WTC11 (cell line): ENCODE measurements at regions not wholly inside any gene's neighbourhood (a gene's known extent, or its start where the extent isn't known, plus 50 kb on each side); places are given as distances from the start of the nearest gene placed in this dataset.

Experiments
- ATAC-seq: fragments of 200-7000 bp; cut with Tn5 transposase; 2 replicates; pipeline ENCODE4 v1.10.0; 2021; ENCODE audit warnings: mild to moderate bottlenecking, moderate library complexity
- CTCF ChIA-PET: fragments of 300-600 bp; sonication (Branson Sonifier 250); formaldehyde crosslinking; loops from one replicate; lab custom pipeline; 2021; ENCODE audit warnings: antibody characterized with exemption; lab: Charles Lee
- POLR2A ChIA-PET: fragments of 350-600 bp; sonication (Branson Sonifier 250); formaldehyde crosslinking; loops from one replicate; lab custom pipeline; 2021; ENCODE audit warnings: antibody characterized with exemption; lab: Charles Lee
- DNase-seq: peaks from one replicate; pipeline ENCODE4 v3.0.0; 2021; ENCODE audit warnings: low spot score
- H3K27ac Mint-ChIP-seq: 2 replicates; pipeline ENCODE4 v1.8.0; 2021; ENCODE audit warnings: mixed read lengths
- H3K27me3 Mint-ChIP-seq: 2 replicates; pipeline ENCODE4 v1.8.0; 2021; ENCODE audit warnings: low read depth, mild to moderate bottlenecking, moderate library complexity, mixed read lengths
- H3K36me3 Mint-ChIP-seq: 2 replicates; pipeline ENCODE4 v1.8.0; 2021; ENCODE audit warnings: mixed read lengths
- H3K4me1 Mint-ChIP-seq: 2 replicates; pipeline ENCODE4 v1.8.0; 2022; ENCODE audit warnings: mixed read lengths
- H3K4me3 Mint-ChIP-seq: 2 replicates; pipeline ENCODE4 v1.8.0; 2021; ENCODE audit warnings: mild to moderate bottlenecking, moderate library complexity, mixed read lengths
- H3K9me3 Mint-ChIP-seq: 2 replicates; pipeline ENCODE4 v1.8.0; 2021; ENCODE audit warnings: mixed read lengths
- AFF4 ChIP-seq: sonication (generic); formaldehyde crosslinking; IDR thresholded peaks from 2 replicates; pipeline ENCODE4 v1.8.1; 2023; ENCODE audit warnings: mild to moderate bottlenecking, missing genetic modification reagents, borderline replicate concordance
- ATF1 ChIP-seq: sonication (generic); formaldehyde crosslinking; IDR thresholded peaks from 2 replicates; pipeline ENCODE4 v1.8.1; 2023; ENCODE audit warnings: mild to moderate bottlenecking, moderate library complexity, missing genetic modification reagents
- CBFB ChIP-seq: sonication (generic); formaldehyde crosslinking; IDR thresholded peaks from 2 replicates; pipeline ENCODE4 v1.8.1; 2022; ENCODE audit warnings: mild to moderate bottlenecking, low read depth, missing genetic modification reagents
- E2F4 ChIP-seq: sonication (generic); formaldehyde crosslinking; IDR thresholded peaks from 2 replicates; pipeline ENCODE4 v1.8.1; 2022; ENCODE audit warnings: low read depth, mild to moderate bottlenecking, moderate library complexity, missing genetic modification reagents, borderline replicate concordance
- HMGA2 ChIP-seq: fragments of 250-450 bp; sonication (Bioruptor Pico); IDR thresholded peaks from 2 replicates; pipeline ENCODE4 v1.4.0; 2021; ENCODE audit warnings: mild to moderate bottlenecking, moderate library complexity
- MXD4 ChIP-seq: fragments of 250-450 bp; sonication (Bioruptor Pico); IDR thresholded peaks from 2 replicates; pipeline ENCODE4 v1.8.0; 2021; ENCODE audit warnings: mild to moderate bottlenecking, moderate library complexity, borderline replicate concordance
- NFATC4 ChIP-seq: fragments of 250-450 bp; sonication (Bioruptor Pico); IDR thresholded peaks from 2 replicates; pipeline ENCODE4 v1.9.0; 2021; ENCODE audit warnings: mild to moderate bottlenecking
- NR1H2 ChIP-seq: sonication (generic); formaldehyde crosslinking; IDR thresholded peaks from 2 replicates; pipeline ENCODE4 v1.9.0; 2021; ENCODE audit warnings: mild to moderate bottlenecking, moderate library complexity, missing genetic modification reagents
- PRDM15 ChIP-seq: sonication (generic); formaldehyde crosslinking; IDR thresholded peaks from 2 replicates; pipeline ENCODE4 v1.8.0; 2022; ENCODE audit warnings: missing genetic modification reagents
- SMAD3 ChIP-seq: sonication (generic); formaldehyde crosslinking; IDR thresholded peaks from 2 replicates; pipeline ENCODE4 v1.8.0; 2022; ENCODE audit warnings: missing genetic modification reagents, mild to moderate bottlenecking, borderline replicate concordance
- SMAD4 ChIP-seq: sonication (generic); formaldehyde crosslinking; IDR thresholded peaks from 2 replicates; pipeline ENCODE4 v1.8.0; 2022; ENCODE audit warnings: mild to moderate bottlenecking, missing genetic modification reagents
- STAT6 ChIP-seq: sonication (generic); formaldehyde crosslinking; conservative IDR thresholded peaks from 2 replicates; pipeline ENCODE4 v1.8.1; 2023; ENCODE audit warnings: mild to moderate bottlenecking, low read depth, missing genetic modification reagents, moderate library complexity
- ZBTB21 ChIP-seq: sonication (generic); formaldehyde crosslinking; IDR thresholded peaks from 2 replicates; pipeline ENCODE4 v1.8.1; 2023; ENCODE audit warnings: mild to moderate bottlenecking, missing genetic modification reagents, borderline replicate concordance
- ZNF138 ChIP-seq: sonication (generic); formaldehyde crosslinking; conservative IDR thresholded peaks from 2 replicates; pipeline ENCODE4 v1.8.1; 2022; ENCODE audit warnings: mild to moderate bottlenecking, moderate library complexity, missing genetic modification reagents
- ZNF671 ChIP-seq: fragments of 250-450 bp; sonication (Bioruptor Pico); IDR thresholded peaks from 2 replicates; pipeline ENCODE4 v1.8.0; 2021; ENCODE audit warnings: mild to moderate bottlenecking

GRCh38 chr2:239456940-239457339 lies 56.1 kb upstream of the HDAC4 start:
- no peak overlapping the region for H3K27ac Mint-ChIP-seq
- ATAC-seq = no peak
- no peak for TF ChIP-seq SMAD4 (CRISPR knock-in tag)
- TF ChIP-seq NR1H2 (CRISPR knock-in tag) = no peak
- TF ChIP-seq AFF4 (CRISPR knock-in tag) = no peak
- TF ChIP-seq ATF1 (CRISPR knock-in tag) = no peak
- no peak for TF ChIP-seq SMAD3 (CRISPR knock-in tag)
- TF ChIP-seq ZNF671 (CRISPR knock-in tag) = no peak
- no peak for TF ChIP-seq ZBTB21 (CRISPR knock-in tag)
- no peak for TF ChIP-seq HMGA2
- no peak for TF ChIP-seq NFATC4 (CRISPR knock-in tag)
- TF ChIP-seq CBFB = no peak
- TF ChIP-seq STAT6 (CRISPR knock-in tag) = no peak

GRCh38 chr2:239455436-239456203 lies 54.8 kb upstream of the HDAC4 start:
- H3K4me3 Mint-ChIP-seq = no peak overlapping the region
- no peak overlapping the region for H3K27ac Mint-ChIP-seq
- H3K9me3 Mint-ChIP-seq = peaks cover 54% of the 10 kb centered on the region
- H3K36me3 Mint-ChIP-seq = peaks cover 33% of the 10 kb centered on the region
- no peak for TF ChIP-seq ZNF138
- TF ChIP-seq E2F4 (CRISPR knock-in tag) = no peak
- no peak for TF ChIP-seq PRDM15
- no peak for TF ChIP-seq MXD4 (CRISPR knock-in tag)
- H3K4me1 Mint-ChIP-seq = no peaks in the 10 kb centered on the region
- ChIA-PET CTCF (interaction anchor here (0.5 kb wide), 1 partner anchor 347 kb away, joined by 3 read pairs; no protein-coding TSS in a partner anchor), POLR2A (interaction anchor here (0.7 to 1.0 kb wide), 2 partner anchors 55 to 317 kb away, joined by 3 to 4 read pairs; partner anchors contain the start of gene HDAC4)
- no peaks in the 10 kb centered on the region; the same call in 1 of the 2 replicates for H3K27me3 Mint-ChIP-seq
- DNase-seq = no peak
- no peak for ATAC-seq

More at GRCh38 chr2:239456940-239457339, 56.1 kb upstream of the HDAC4 start:
- no peaks in the 10 kb centered on the region; the same call in 1 of the 2 replicates for H3K27me3 Mint-ChIP-seq
- POLR2A ChIA-PET = no interaction called here
- CTCF ChIA-PET = no interaction called here
- no peaks in the 10 kb centered on the region for H3K4me1 Mint-ChIP-seq
- DNase-seq = no peak
- peaks cover 41% of the 10 kb centered on the region for H3K9me3 Mint-ChIP-seq
- H3K36me3 Mint-ChIP-seq = peaks cover 23% of the 10 kb centered on the region
- H3K4me3 Mint-ChIP-seq = no peak overlapping the region
